Left ventricle myocardium inferior (tissue), 1 donor: ENCODE measurements at regions not wholly inside any gene's neighbourhood (a gene's known extent, or its start where the extent isn't known, plus 50 kb on each side); places are given as distances from the start of the nearest gene placed in this dataset.

Source experiments
- DNase-seq: peaks from one replicate; pipeline ENCODE4 v3.0.0-alpha.2; 2020
- H3K27ac ChIP-seq: fragments of 200-600 bp; replicated peaks from 2 replicates; pipeline ENCODE4 v1.8.0; 2021
- H3K27me3 ChIP-seq: fragments of 200-600 bp; 2 replicates; pipeline ENCODE4 v1.8.0; 2021; ENCODE audit warnings: low read depth
- H3K36me3 ChIP-seq: fragments of 200-600 bp; 2 replicates; pipeline ENCODE4 v1.8.0; 2021
- H3K4me1 ChIP-seq: fragments of 200-600 bp; 2 replicates; pipeline ENCODE4 v1.8.0; 2021
- H3K4me3 ChIP-seq: fragments of 200-600 bp; 2 replicates; pipeline ENCODE4 v1.8.0; 2021; ENCODE audit warnings: mild to moderate bottlenecking, moderate library complexity
- H3K9me3 ChIP-seq: fragments of 200-600 bp; replicated peaks from 2 replicates; pipeline ENCODE4 v1.8.0; 2021
- CTCF ChIP-seq: fragments of 200-600 bp; IDR thresholded peaks from 2 replicates; pipeline ENCODE4 v1.8.0; 2021; ENCODE audit warnings: antibody characterized with exemption, mild to moderate bottlenecking, borderline replicate concordance
- intact Hi-C: fragments of 100-400 bp; cut with micrococcal nuclease; formaldehyde crosslinking; loops from one replicate; pipeline ENCODE4 v1.11.0; 2022
- donor health status: DM: no; HTN: yes; CAD: no; lungs with severe emphysema.

- H3K36me3 ChIP-seq = no peaks in the 10 kb centered on the region
- no peak for DNase-seq
- intact Hi-C loops = no loop called here
- TF ChIP-seq CTCF = no peak
- no peak overlapping the region for H3K4me3 ChIP-seq
- H3K27ac ChIP-seq = no peak overlapping the region
- no peaks in the 10 kb centered on the region for H3K4me1 ChIP-seq
- peaks cover 16% of the 10 kb centered on the region for H3K9me3 ChIP-seq
- H3K27me3 ChIP-seq = peaks cover 11% of the 10 kb centered on the region
Observed at GRCh38 chr9:87354147-87354546, 143.5 kb upstream of the DAPK1 start.

- H3K4me3 ChIP-seq = no peak overlapping the region
- intact Hi-C loops = no loop called here
- H3K27me3 ChIP-seq = peaks cover 11% of the 10 kb centered on the region
- H3K27ac ChIP-seq = no peak overlapping the region
- peaks cover 24% of the 10 kb centered on the region for H3K9me3 ChIP-seq
- no peaks in the 10 kb centered on the region for H3K36me3 ChIP-seq
- no peaks in the 10 kb centered on the region for H3K4me1 ChIP-seq
- no peak for DNase-seq
- no peak for TF ChIP-seq CTCF
Observed at GRCh38 chr9:87357600-87357999, 140.1 kb upstream of the DAPK1 start.

GRCh38 chr9:87359264-87359663, 138.4 kb upstream of the DAPK1 start:
- intact Hi-C loops = no loop called here
- peaks cover 10% of the 10 kb centered on the region for H3K27me3 ChIP-seq
- no peak overlapping the region for H3K4me3 ChIP-seq
- no peak for DNase-seq
- peaks cover 31% of the 10 kb centered on the region for H3K9me3 ChIP-seq
- no peaks in the 10 kb centered on the region for H3K36me3 ChIP-seq
- no peak for TF ChIP-seq CTCF
- no peaks in the 10 kb centered on the region for H3K4me1 ChIP-seq
- H3K27ac ChIP-seq = no peak overlapping the region

GRCh38 chr9:87359958-87360601, 137.6 kb upstream of the DAPK1 start:
- TF ChIP-seq CTCF = no peak
- intact Hi-C loops = no loop called here
- no peak for DNase-seq
- Histone ChIP-seq H3K4me3 (no peak overlapping the region), H3K27me3 (peaks cover 4% of the 10 kb centered on the region), H3K27ac (no peak overlapping the region), H3K36me3 (no peaks in the 10 kb centered on the region), H3K4me1 (no peaks in the 10 kb centered on the region), H3K9me3 (peaks cover 38% of the 10 kb centered on the region)

- Histone ChIP-seq H3K27ac (no peak overlapping the region), H3K36me3 (no peaks in the 10 kb centered on the region), H3K27me3 (peaks cover 51% of the 10 kb centered on the region), H3K4me1 (no peaks in the 10 kb centered on the region), H3K4me3 (no peak overlapping the region), H3K9me3 (peaks cover 22% of the 10 kb centered on the region)
- TF ChIP-seq CTCF = no peak
- DNase-seq = no peak
- intact Hi-C loops = no loop called here
Observed at GRCh38 chr9:87370049-87370685, 127.5 kb upstream of the DAPK1 start.
